CD14-positive monocyte (primary cell): ENCODE measurements at regions not wholly inside any gene's neighbourhood (a gene's known extent, or its start where the extent isn't known, plus 50 kb on each side); places are given as distances from the start of the nearest gene placed in this dataset.

Source experiments
- DNase-seq, 3 donors: peaks; one replicate each; pipeline ENCODE4 v3.0.0-alpha.2; 2011 to 2022
- H2AFZ ChIP-seq: 2 replicates; pipeline ENCODE4 v1.6.0; 2012; ENCODE audit warnings: mild to moderate bottlenecking, low read depth, low read length, inconsistent platforms; ENCODE audit not compliant: insufficient read depth, poor library complexity, severe bottlenecking
- H3K27ac ChIP-seq, 2 donors: 1 replicate in 1 of 2; 2 replicates in 1 of 2; pipeline ENCODE4 v1.5.1; 2012 to 2013; ENCODE audit warnings: low read length in 2 of 2, control low read depth in 1 of 2, inconsistent platforms in 1 of 2, low read depth in 1 of 2, mild to moderate bottlenecking in 1 of 2
- H3K27me3 ChIP-seq, 2 donors: one replicate each; pipeline versions ENCODE4 v1.6.0 to v1.6.1; 2011 to 2013; ENCODE audit warnings: low read length in 2 of 2; ENCODE audit not compliant: control insufficient read depth in 2 of 2, insufficient read depth in 2 of 2
- H3K36me3 ChIP-seq, 2 donors: replicated peaks in 1 of 2; 1 replicate in 1 of 2; 2 replicates in 1 of 2; pipeline versions ENCODE4 v1.5.1 to v1.6.1; 2012 to 2013; ENCODE audit warnings: low read length in 2 of 2, control low read depth in 1 of 2, inconsistent platforms in 1 of 2, mild to moderate bottlenecking in 1 of 2; ENCODE audit not compliant: insufficient read depth in 2 of 2, control insufficient read depth in 1 of 2
- H3K4me1 ChIP-seq, 2 donors: 1 replicate in 1 of 2; 2 replicates in 1 of 2; pipeline versions ENCODE4 v1.5.1 to v1.6.1; 2012 to 2013; ENCODE audit warnings: low read length in 2 of 2, control low read depth in 1 of 2, inconsistent platforms in 1 of 2, mild to moderate bottlenecking in 1 of 2, moderate library complexity in 1 of 2; ENCODE audit not compliant: insufficient read depth in 2 of 2, control insufficient read depth in 1 of 2
- H3K4me2 ChIP-seq: replicated peaks from 2 replicates; pipeline ENCODE3; 2012; ENCODE audit warnings: low read length, moderate library complexity, mild to moderate bottlenecking; ENCODE audit not compliant: poor library complexity, severe bottlenecking; ENCODE audit errors: extremely low read depth
- H3K4me3 ChIP-seq, 3 experiments: fragments of 200-600 bp in 1 of 3; sonication (generic) in 1 of 3; replicated peaks in 1 of 3; 1 replicate in 2 of 3; 2 replicates in 1 of 3; pipeline ENCODE4 v1.5.1; 2011 to 2013; ENCODE audit warnings: low read length in 3 of 3, mild to moderate bottlenecking in 3 of 3, control low read depth in 2 of 3, low read depth in 2 of 3, inconsistent platforms in 1 of 3, moderate library complexity in 1 of 3
- H3K79me2 ChIP-seq: 2 replicates; pipeline ENCODE4 v1.6.0; 2012; ENCODE audit warnings: mild to moderate bottlenecking, control low read depth, inconsistent platforms, low read length, moderate library complexity; ENCODE audit not compliant: insufficient read depth
- H3K9ac ChIP-seq: 2 replicates; pipeline ENCODE4 v1.6.0; 2017; ENCODE audit warnings: low read length, mild to moderate bottlenecking; ENCODE audit not compliant: insufficient read depth, poor library complexity, severe bottlenecking
- H3K9me3 ChIP-seq, 2 donors: replicated peaks in 1 of 2; 1 replicate in 1 of 2; 2 replicates in 1 of 2; pipeline versions ENCODE4 v1.5.1 to v1.6.1; 2012 to 2013; ENCODE audit warnings: low read length in 2 of 2, control low read depth in 1 of 2; ENCODE audit not compliant: control insufficient read depth in 1 of 2, insufficient read depth in 1 of 2
- H4K20me1 ChIP-seq: 2 replicates; pipeline ENCODE4 v1.6.0; 2012; ENCODE audit warnings: mild to moderate bottlenecking, low read length, control low read depth, moderate library complexity; ENCODE audit not compliant: insufficient read depth
- H3K27ac Mint-ChIP-seq, 7 donors: one replicate each; pipeline ENCODE4 v1.8.0; 2020; ENCODE audit warnings: mild to moderate bottlenecking in 7 of 7, mixed read lengths in 7 of 7, moderate library complexity in 6 of 7, inconsistent platforms in 2 of 7
- H3K27me3 Mint-ChIP-seq, 3 donors: one replicate each; pipeline ENCODE4 v1.8.0; 2021 to 2022; ENCODE audit warnings: low read depth in 3 of 3, mild to moderate bottlenecking in 3 of 3, mixed read lengths in 3 of 3, moderate library complexity in 3 of 3, inconsistent platforms in 1 of 3
- H3K36me3 Mint-ChIP-seq, 2 donors: one replicate each; pipeline ENCODE4 v1.8.0; 2020; ENCODE audit warnings: mixed read lengths in 2 of 2, inconsistent platforms in 1 of 2, mild to moderate bottlenecking in 1 of 2
- H3K4me1 Mint-ChIP-seq: one replicate; pipeline ENCODE4 v1.8.0; 2020; ENCODE audit warnings: mild to moderate bottlenecking, mixed read lengths
- H3K4me3 Mint-ChIP-seq, 2 donors: one replicate each; pipeline ENCODE4 v1.8.0; 2020; ENCODE audit warnings: mild to moderate bottlenecking in 2 of 2, mixed read lengths in 2 of 2, moderate library complexity in 1 of 2
- H3K9me3 Mint-ChIP-seq, 7 donors: one replicate each; pipeline ENCODE4 v1.8.0; 2020 to 2022; ENCODE audit warnings: mixed read lengths in 7 of 7, mild to moderate bottlenecking in 6 of 7, moderate library complexity in 6 of 7, inconsistent platforms in 2 of 7
- CTCF ChIP-seq: fragments of 200-600 bp; IDR thresholded peaks from one replicate; pipeline ENCODE4 v1.8.0; 2022; ENCODE audit warnings: antibody characterized with exemption, mild to moderate bottlenecking
- WGBS: methylation state at CpG from one replicate; pipeline ENCODE4 v1.1.5; 2013; ENCODE audit warnings: missing lambda C conversion rate; ENCODE audit not compliant: insufficient coverage; 5-methylcytosine and 5-hydroxymethylcytosine counted together
- intact Hi-C, 2 donors: fragments of 100-400 bp; cut with micrococcal nuclease; formaldehyde crosslinking; loops; one replicate each; pipeline versions ENCODE4 v1.15.0 to v1.15.1; 2023

GRCh38 chr14:106620368-106620767, 1094.0 kb downstream of the TMEM121 start:
- no peaks in the 10 kb centered on the region for H3K79me2 ChIP-seq
- H3K27ac Mint-ChIP-seq: no peak overlapping the region
- no peak overlapping the region for H3K4me2 ChIP-seq
- H3K36me3 Mint-ChIP-seq: no peaks in the 10 kb centered on the region
- TF ChIP-seq CTCF: no peak
- WGBS: 100% methylated on average over 1 of the region's 2 CpGs
- no peak overlapping the region for H3K27ac ChIP-seq
- peaks cover 12% of the 10 kb centered on the region for H3K4me1 Mint-ChIP-seq
- H3K9ac ChIP-seq: no peak overlapping the region
- no peak overlapping the region for H2AFZ ChIP-seq
- no peaks in the 10 kb centered on the region for H3K9me3 ChIP-seq
- no peak for DNase-seq
- no peak overlapping the region for H3K4me3 Mint-ChIP-seq
- peaks cover 2 to 4% (median 2%) of the 10 kb centered on the region in 3 donors for H3K27me3 Mint-ChIP-seq
- no peaks in the 10 kb centered on the region for H3K36me3 ChIP-seq
- no peaks in the 10 kb centered on the region for H3K4me1 ChIP-seq
- H3K27me3 ChIP-seq: no peaks in the 10 kb centered on the region
- H4K20me1 ChIP-seq: no peaks in the 10 kb centered on the region
- intact Hi-C loops: no loop called here
- peaks cover 0 to 6% (median 0%) of the 10 kb centered on the region in 7 donors for H3K9me3 Mint-ChIP-seq
- H3K4me3 ChIP-seq: no peak overlapping the region

- Histone ChIP-seq H3K36me3 (no peaks in the 10 kb centered on the region), H3K27ac (no peak overlapping the region), H3K79me2 (no peaks in the 10 kb centered on the region), H3K4me3 (no peak overlapping the region), H3K4me1 (no peaks in the 10 kb centered on the region), H3K9ac (no peak overlapping the region), H4K20me1 (no peaks in the 10 kb centered on the region), H3K27me3 (no peaks in the 10 kb centered on the region), H2AFZ (no peak overlapping the region), H3K4me2 (no peak overlapping the region), H3K9me3 (no peaks in the 10 kb centered on the region)
- Mint-ChIP-seq H3K4me1 (peaks cover 14% of the 10 kb centered on the region), H3K9me3 (peaks cover 0 to 6% (median 0%) of the 10 kb centered on the region in 7 donors), H3K4me3 (no peak overlapping the region), H3K36me3 (no peaks in the 10 kb centered on the region), H3K27me3 (peaks cover 2 to 4% (median 2%) of the 10 kb centered on the region in 3 donors), H3K27ac (no peak overlapping the region)
- WGBS: 33% methylated on average over 12 of the region's 12 CpGs
- no peak for DNase-seq
- intact Hi-C loops: no loop called here
- TF ChIP-seq CTCF: no peak
Observed at GRCh38 chr14:106622200-106622745, 1095.9 kb downstream of the TMEM121 start.
